HEK293T (cell line): ENCODE measurements at regions not wholly inside any gene's neighbourhood (a gene's known extent, or its start where the extent isn't known, plus 50 kb on each side); places are given as distances from the start of the nearest gene placed in this dataset.

ENCODE experiments used
- CTCF ChIA-PET: fragments of 350-600 bp; formaldehyde crosslinking; extraction: SDS; loops from one replicate; lab custom pipeline; 2021; ENCODE audit warnings: antibody characterized with exemption, inconsistent platforms; lab: Yijun Ruan, JAX
- POLR2A ChIA-PET: fragments of 350-600 bp; formaldehyde crosslinking; extraction: SDS; loops from one replicate; lab custom pipeline; 2020; ENCODE audit warnings: antibody characterized with exemption, inconsistent platforms; lab: Yijun Ruan, JAX
- DNase-seq: peaks from one replicate; pipeline ENCODE4 v3.0.0; 2012; ENCODE audit warnings: mixed read lengths; ENCODE audit errors: extremely low spot score
- ARNT ChIP-seq: fragments of 450-650 bp; IDR thresholded peaks from 2 replicates; pipeline ENCODE4 v1.6.1; 2017; ENCODE audit warnings: mild to moderate bottlenecking
- BHLHE40 ChIP-seq: fragments of 450-650 bp; IDR thresholded peaks from 2 replicates; pipeline ENCODE4 v1.6.1; 2016; ENCODE audit warnings: mild to moderate bottlenecking, moderate library complexity, borderline replicate concordance
- CTBP1 ChIP-seq: fragments of 450-650 bp; IDR thresholded peaks from 2 replicates; pipeline ENCODE4 v1.6.1; 2016; ENCODE audit warnings: borderline replicate concordance
- ELF4 ChIP-seq: fragments of 450-650 bp; IDR thresholded peaks from 2 replicates; pipeline ENCODE4 v1.6.1; 2017; ENCODE audit warnings: antibody characterized with exemption
- FOXA1 ChIP-seq: fragments of 450-650 bp; IDR thresholded peaks from 2 replicates; pipeline ENCODE4 v1.6.1; 2016; ENCODE audit warnings: mild to moderate bottlenecking
- FOXK2 ChIP-seq: fragments of 450-650 bp; IDR thresholded peaks from 2 replicates; pipeline ENCODE4 v1.6.1; 2016; ENCODE audit warnings: mild to moderate bottlenecking
- FOXM1 ChIP-seq: fragments of 450-650 bp; IDR thresholded peaks from 2 replicates; pipeline ENCODE4 v1.6.1; 2017; ENCODE audit warnings: mild to moderate bottlenecking, borderline replicate concordance
- HDGF ChIP-seq: fragments of 450-650 bp; IDR thresholded peaks from 2 replicates; pipeline ENCODE4 v1.6.1; 2017; ENCODE audit warnings: antibody characterized with exemption, borderline replicate concordance
- L3MBTL2 ChIP-seq: fragments of 450-650 bp; conservative IDR thresholded peaks from 2 replicates; pipeline ENCODE4 v1.6.1; 2016; ENCODE audit warnings: mild to moderate bottlenecking
- LEF1 ChIP-seq: fragments of 450-650 bp; IDR thresholded peaks from 2 replicates; pipeline ENCODE4 v1.6.1; 2017; ENCODE audit warnings: mild to moderate bottlenecking, borderline replicate concordance
- NFRKB ChIP-seq: fragments of 450-650 bp; IDR thresholded peaks from 2 replicates; pipeline ENCODE4 v1.6.1; 2016; ENCODE audit warnings: mild to moderate bottlenecking, moderate library complexity
- PKNOX1 ChIP-seq: fragments of 450-650 bp; IDR thresholded peaks from 2 replicates; pipeline ENCODE4 v1.6.1; 2016
- SP1 ChIP-seq: fragments of 450-650 bp; IDR thresholded peaks from 2 replicates; pipeline ENCODE4 v1.6.1; 2017
- SUZ12 ChIP-seq: fragments of 450-650 bp; IDR thresholded peaks from 2 replicates; pipeline ENCODE4 v1.6.1; 2016; ENCODE audit warnings: mild to moderate bottlenecking
- TARDBP ChIP-seq: fragments of 450-650 bp; IDR thresholded peaks from 2 replicates; pipeline ENCODE4 v1.6.1; 2016
- ZNF384 ChIP-seq: fragments of 450-650 bp; IDR thresholded peaks from 2 replicates; pipeline ENCODE4 v1.6.1; 2016

DNA sequence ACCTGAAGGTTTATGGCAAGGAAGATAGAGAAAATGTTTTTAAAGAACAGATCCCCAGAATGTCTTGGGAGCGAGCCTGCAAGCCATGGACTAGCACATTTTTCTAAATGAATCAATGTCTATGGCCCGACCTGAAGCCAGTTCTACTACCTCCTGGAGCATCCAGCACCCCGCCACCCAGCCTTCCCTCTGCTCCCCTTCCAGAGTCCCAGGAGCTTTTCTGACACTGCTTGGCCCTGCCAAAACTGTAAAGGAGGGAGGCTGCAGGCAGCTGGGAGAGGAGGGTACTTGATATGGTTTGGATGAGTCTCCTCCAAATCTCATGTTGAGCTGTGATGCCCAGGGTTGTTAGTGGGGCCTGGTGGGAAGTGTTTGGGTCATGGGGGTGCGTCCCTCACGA, 95.5 kb upstream of the FZD10 start:
- CTCF ChIA-PET = no interaction called here

DNA sequence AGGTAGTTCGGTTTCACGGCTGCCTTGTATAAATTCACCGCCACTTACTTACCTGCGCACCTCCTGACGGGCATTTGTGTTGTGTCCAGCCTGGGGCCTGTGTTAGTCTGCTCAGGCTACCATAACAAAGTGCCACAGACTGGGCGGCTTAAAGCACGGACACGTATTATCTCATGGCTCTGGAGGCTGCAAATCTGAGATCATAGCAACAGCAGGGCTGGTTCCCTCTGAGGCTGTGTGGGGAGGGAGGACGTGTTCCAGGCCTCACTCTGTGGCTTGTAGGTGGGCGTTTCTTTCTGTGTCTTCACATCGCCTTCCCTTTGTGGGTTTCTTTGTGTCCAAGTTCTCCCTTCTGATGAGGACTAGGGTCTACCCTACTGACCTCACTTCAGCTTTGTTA, 93.5 kb upstream of the FZD10 start:
- ChIA-PET CTCF (no interaction called here), POLR2A (no interaction called here)
- TF ChIP-seq L3MBTL2 (no peak), FOXA1 (no peak), ZNF384 (no peak), HDGF (no peak), ELF4 (no peak), LEF1 (no peak), SP1 (no peak), FOXK2 (no peak), BHLHE40 (no peak), NFRKB (no peak), ARNT (no peak), CTBP1 (no peak), FOXM1 (no peak), SUZ12 (no peak), PKNOX1 (no peak)
- no peak for DNase-seq

More for the DNA sequence above, 95.5 kb upstream of the FZD10 start:
- POLR2A ChIA-PET = no interaction called here
- TF ChIP-seq FOXA1 = no peak
- no peak for TF ChIP-seq LEF1
- TF ChIP-seq FOXM1 = no peak
- no peak for TF ChIP-seq ZNF384
- no peak for TF ChIP-seq SUZ12
- no peak for DNase-seq

DNA sequence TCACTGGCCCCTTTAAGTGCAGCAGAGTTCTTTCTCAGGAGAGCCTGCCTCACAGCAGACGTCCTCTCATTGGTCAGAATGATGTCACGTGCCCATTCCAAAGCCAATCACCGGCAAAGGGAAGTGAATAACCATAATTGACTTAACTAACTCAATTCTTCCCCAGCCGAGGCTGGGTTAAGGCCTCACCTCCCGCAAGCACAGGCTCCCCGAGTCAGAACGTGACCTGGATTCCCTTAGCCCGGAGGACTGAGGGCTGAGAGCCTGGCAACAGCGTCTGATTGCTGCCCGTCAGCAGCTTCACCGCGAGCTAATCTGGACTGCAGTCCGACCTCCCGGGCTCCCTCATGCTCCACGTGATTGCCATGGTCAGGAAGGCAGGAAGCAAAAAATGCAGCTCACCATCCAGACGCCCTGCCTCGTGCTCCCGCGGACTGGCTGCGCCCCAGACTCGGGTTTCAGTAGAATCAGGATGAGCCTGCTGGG, 92.1 kb upstream of the FZD10 start:
- CTCF ChIA-PET = no interaction called here
- POLR2A ChIA-PET = no interaction called here
- DNase-seq = no peak
- TF ChIP-seq SP1 (no peak), L3MBTL2 (peak; percentile 45), LEF1 (no peak), TARDBP (no peak)

- ChIA-PET CTCF (no interaction called here), POLR2A (no interaction called here)
- no peak for TF ChIP-seq ARNT
- TF ChIP-seq FOXA1 = no peak
- TF ChIP-seq ZNF384 = no peak
- TF ChIP-seq LEF1 = no peak
- no peak for TF ChIP-seq SP1
- TF ChIP-seq ELF4 = no peak
- DNase-seq = no peak
Measured at GRCh38 chr12:130073721-130074120, 88.5 kb upstream of the FZD10 start.

GRCh38 chr12:130074661-130075406, 87.4 kb upstream of the FZD10 start:
- TF ChIP-seq L3MBTL2 = no peak
- no peak for TF ChIP-seq SUZ12
- TF ChIP-seq CTBP1 = no peak
- TF ChIP-seq LEF1 = no peak
- TF ChIP-seq HDGF = no peak
- TF ChIP-seq FOXA1 = no peak
- TF ChIP-seq ZNF384 = no peak
- no peak for TF ChIP-seq NFRKB
- no peak for TF ChIP-seq BHLHE40
- no peak for TF ChIP-seq ELF4
- no peak for TF ChIP-seq FOXK2
- TF ChIP-seq TARDBP = no peak
- no peak for TF ChIP-seq PKNOX1
- CTCF ChIA-PET = no interaction called here
- POLR2A ChIA-PET = no interaction called here
- no peak for DNase-seq

DNA sequence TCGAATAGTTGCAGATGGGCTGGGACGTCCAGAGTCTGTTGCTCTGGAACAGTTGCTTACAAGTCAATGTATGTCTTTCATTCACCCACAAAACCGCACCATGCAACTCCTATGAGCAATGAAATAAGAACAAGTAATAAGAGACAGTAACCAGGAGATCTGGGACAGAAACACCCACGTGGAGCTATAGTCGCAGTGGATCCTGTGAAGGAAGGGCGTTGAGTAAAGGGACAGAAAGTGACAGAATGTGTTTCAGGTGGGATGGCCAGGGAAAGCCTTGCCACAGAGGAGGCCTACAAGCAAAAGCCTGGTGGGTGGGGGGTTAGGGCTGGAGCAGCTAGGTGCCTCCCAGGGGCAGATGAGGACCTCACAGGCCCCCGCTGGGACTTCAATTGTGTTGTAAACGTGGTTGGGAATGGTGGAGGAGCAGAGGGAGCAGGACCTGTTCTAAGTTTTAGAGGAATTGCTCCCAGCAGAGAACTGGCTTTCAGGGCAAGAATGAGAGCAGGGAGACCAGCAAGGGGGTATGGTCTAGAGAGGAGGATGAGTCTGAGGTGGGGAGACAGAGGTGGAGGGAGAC, 86.7 kb upstream of the FZD10 start:
- TF ChIP-seq LEF1 = no peak
- no peak for TF ChIP-seq L3MBTL2
- TF ChIP-seq FOXA1 = no peak
- TF ChIP-seq ARNT = no peak
- no peak for TF ChIP-seq FOXM1
- TF ChIP-seq CTBP1 = no peak
- TF ChIP-seq SUZ12 = no peak
- TF ChIP-seq TARDBP = no peak
- TF ChIP-seq PKNOX1 = no peak
- TF ChIP-seq ELF4 = no peak
- no peak for TF ChIP-seq ZNF384
- no peak for TF ChIP-seq SP1
- TF ChIP-seq FOXK2 = no peak
- no peak for TF ChIP-seq BHLHE40
- TF ChIP-seq NFRKB = no peak
- DNase-seq = no peak
- ChIA-PET POLR2A (no interaction called here), CTCF (no interaction called here)

- DNase-seq = no peak
- POLR2A ChIA-PET = no interaction called here
- CTCF ChIA-PET = no interaction called here
- TF ChIP-seq SP1 = no peak
- no peak for TF ChIP-seq L3MBTL2
- TF ChIP-seq FOXK2 = no peak
- no peak for TF ChIP-seq NFRKB
- no peak for TF ChIP-seq FOXM1
- no peak for TF ChIP-seq LEF1
- TF ChIP-seq SUZ12 = no peak
- no peak for TF ChIP-seq HDGF
- no peak for TF ChIP-seq ELF4
- no peak for TF ChIP-seq FOXA1
- TF ChIP-seq PKNOX1 = no peak
- no peak for TF ChIP-seq TARDBP
- no peak for TF ChIP-seq ZNF384
Measured at GRCh38 chr12:130076126-130076525, 86.1 kb upstream of the FZD10 start.
